ENCODE measurements at regions not wholly inside any gene's neighbourhood (a gene's known extent, or its start where the extent isn't known, plus 50 kb on each side); places are given as distances from the start of the nearest gene placed in this dataset.

- no peak overlapping the region for H3K27ac ChIP-seq
- TF ChIP-seq CTCF (conservative IDR thresholded peaks at IDR 0.05), result no peak
Observed at GRCh38 chr12:24200010-24200409, 250.5 kb upstream of the SOX5 start.

GRCh38 chr12:24198936-24199671, 249.6 kb upstream of the SOX5 start:
- H3K27ac ChIP-seq, result no peak overlapping the region
- no peak for TF ChIP-seq CTCF (conservative IDR thresholded peaks at IDR 0.05)

GRCh38 chr12:24198070-24198469, 248.6 kb upstream of the SOX5 start:
- H3K27ac ChIP-seq, result no peak overlapping the region
- TF ChIP-seq CTCF (conservative IDR thresholded peaks at IDR 0.05), result no peak

GRCh38 chr12:24197532-24197931, 248.1 kb upstream of the SOX5 start:
- no peak overlapping the region for H3K27ac ChIP-seq
- TF ChIP-seq CTCF (conservative IDR thresholded peaks at IDR 0.05), result no peak

- TF ChIP-seq CTCF (conservative IDR thresholded peaks at IDR 0.05), result no peak
- no peak overlapping the region for H3K27ac ChIP-seq
Observed at GRCh38 chr12:24195063-24195462, 245.6 kb upstream of the SOX5 start.

- no peak for TF ChIP-seq CTCF (conservative IDR thresholded peaks at IDR 0.05)
- H3K27ac ChIP-seq, result no peak overlapping the region
Observed at GRCh38 chr12:24191117-24191516, 241.6 kb upstream of the SOX5 start.

GRCh38 chr12:24185782-24186181, 236.3 kb upstream of the SOX5 start:
- no peak overlapping the region for H3K27ac ChIP-seq
- TF ChIP-seq CTCF (conservative IDR thresholded peaks at IDR 0.05), result no peak

All from VCaP (cell line).